ENCODE measurements at regions not wholly inside any gene's neighbourhood (a gene's known extent, or its start where the extent isn't known, plus 50 kb on each side); places are given as distances from the start of the nearest gene placed in this dataset.

DNA sequence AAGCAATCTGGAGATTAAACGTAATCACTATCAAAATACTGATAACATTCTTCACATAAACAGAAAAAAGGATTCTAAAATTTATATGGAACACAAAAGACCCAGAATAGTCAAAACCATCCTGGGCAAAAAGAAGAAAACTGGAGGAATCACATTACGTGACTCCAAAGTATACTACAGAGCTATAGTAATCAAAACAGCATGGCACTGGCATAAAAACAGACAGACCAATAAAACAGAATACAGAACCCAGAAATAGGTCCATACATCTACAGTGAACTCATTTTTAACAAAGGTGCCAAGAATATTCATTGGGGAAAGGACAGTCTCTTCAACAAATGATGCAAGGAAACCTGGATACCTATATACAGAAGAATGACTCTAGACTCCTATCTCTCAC, 621.9 kb upstream of the CCDC54 start:
- no peak for DNase-seq (ENCODE audit: low spot score)

- DNase-seq (ENCODE audit: low spot score), result no peak
Measured at GRCh38 chr3:106756901-106757300, 620.3 kb upstream of the CCDC54 start.

GRCh38 chr3:106758459-106758858, 618.8 kb upstream of the CCDC54 start:
- DNase-seq (ENCODE audit: low spot score), result no peak

GRCh38 chr3:106759731-106760130, 617.5 kb upstream of the CCDC54 start:
- no peak for DNase-seq (ENCODE audit: low spot score)

- DNase-seq (ENCODE audit: low spot score), result no peak
Measured at GRCh38 chr3:106765342-106765741, 611.9 kb upstream of the CCDC54 start.

- DNase-seq (ENCODE audit: low spot score), result no peak
Measured at GRCh38 chr3:106768941-106769480, 608.2 kb upstream of the CCDC54 start.

GRCh38 chr3:106773795-106774194, 603.4 kb upstream of the CCDC54 start:
- no peak for DNase-seq (ENCODE audit: low spot score)

- DNase-seq (ENCODE audit: low spot score), result no peak
Measured at GRCh38 chr3:106783231-106783630, 594.0 kb upstream of the CCDC54 start.

GRCh38 chr3:106789276-106789675, 588.0 kb upstream of the CCDC54 start:
- DNase-seq (ENCODE audit: low spot score), result no peak

- DNase-seq (ENCODE audit: low spot score), result no peak
Measured at GRCh38 chr3:106792716-106793115, 584.5 kb upstream of the CCDC54 start.

DNA sequence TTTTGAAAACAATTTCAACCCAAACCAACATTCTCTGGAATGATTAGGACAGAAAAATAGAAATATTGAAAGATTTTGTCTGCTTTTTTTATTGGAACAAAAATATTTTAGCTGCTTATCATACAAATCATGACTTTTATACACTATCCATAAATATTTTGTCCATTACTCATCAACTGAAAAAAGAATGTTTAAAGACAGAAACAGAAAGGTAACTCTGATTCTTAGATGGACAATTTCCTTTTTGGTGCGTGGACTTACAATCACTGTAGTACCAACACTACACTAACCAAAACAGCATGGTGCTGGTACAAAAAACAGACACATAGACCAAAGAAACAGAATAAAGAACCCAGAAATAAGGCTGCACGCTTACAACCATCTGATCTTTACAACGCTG, 582.8 kb upstream of the CCDC54 start:
- DNase-seq (ENCODE audit: low spot score), result no peak

DNA sequence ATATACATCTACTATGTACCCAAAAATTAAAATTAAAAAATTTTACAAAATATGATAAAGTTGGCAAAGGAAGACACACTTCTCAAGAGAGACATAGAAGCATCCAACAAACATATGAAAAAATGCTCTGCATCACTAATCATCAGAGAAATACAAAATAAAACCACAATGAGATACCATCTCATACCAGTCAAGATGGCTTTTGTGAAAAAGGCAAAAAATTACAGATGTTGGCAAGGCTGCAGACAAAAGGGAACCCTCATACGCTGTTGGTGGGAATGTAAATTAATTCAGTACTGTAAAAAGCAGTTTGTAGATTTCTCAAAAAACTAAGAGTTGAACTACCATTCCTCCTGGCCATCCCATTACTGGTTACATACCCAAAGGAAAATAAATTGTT, 581.7 kb upstream of the CCDC54 start:
- DNase-seq (ENCODE audit: low spot score), result no peak

GRCh38 chr3:106797461-106797860, 579.8 kb upstream of the CCDC54 start:
- no peak for DNase-seq (ENCODE audit: low spot score)

DNA sequence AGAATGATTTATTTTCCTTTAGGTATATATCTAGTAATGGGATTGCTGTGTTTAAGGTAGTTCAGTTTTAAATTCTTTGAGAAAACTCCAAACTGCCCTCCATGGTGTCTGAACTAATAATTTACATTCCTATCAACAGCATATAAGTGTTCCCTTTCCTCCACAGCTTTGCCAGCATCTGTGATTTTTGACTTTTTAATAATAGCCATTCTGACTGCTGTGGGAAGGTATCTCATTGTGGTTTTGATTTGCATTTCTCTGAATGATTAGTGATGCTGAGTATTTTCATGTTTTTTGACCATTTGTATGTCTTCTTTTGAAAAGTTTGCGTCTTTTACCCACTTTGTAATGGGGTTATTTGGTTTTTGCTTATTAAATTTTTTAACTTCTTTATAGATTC, 571.6 kb upstream of the CCDC54 start:
- DNase-seq (ENCODE audit: low spot score), result no peak

GRCh38 chr3:106806964-106807363, 570.3 kb upstream of the CCDC54 start:
- DNase-seq (ENCODE audit: low spot score), result no peak

DNA sequence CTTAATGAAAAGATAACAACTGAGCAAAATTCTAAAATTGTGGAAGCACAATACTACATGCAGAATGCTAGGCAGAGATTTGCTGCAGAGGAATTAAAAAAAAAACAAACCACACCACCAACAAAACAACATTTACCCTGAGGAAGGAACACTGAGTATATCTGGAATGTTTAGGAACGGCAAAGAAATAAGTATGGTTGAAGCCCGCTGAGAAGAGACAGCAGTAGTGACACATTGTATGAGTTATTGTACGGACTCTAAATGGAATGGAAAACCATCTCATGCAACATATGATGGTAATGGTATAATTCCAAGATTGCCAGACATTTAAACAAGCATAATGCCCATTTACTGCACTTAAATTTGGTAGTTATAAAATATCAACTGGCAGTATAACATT, 568.2 kb upstream of the CCDC54 start:
- no peak for DNase-seq (ENCODE audit: low spot score)

DNA sequence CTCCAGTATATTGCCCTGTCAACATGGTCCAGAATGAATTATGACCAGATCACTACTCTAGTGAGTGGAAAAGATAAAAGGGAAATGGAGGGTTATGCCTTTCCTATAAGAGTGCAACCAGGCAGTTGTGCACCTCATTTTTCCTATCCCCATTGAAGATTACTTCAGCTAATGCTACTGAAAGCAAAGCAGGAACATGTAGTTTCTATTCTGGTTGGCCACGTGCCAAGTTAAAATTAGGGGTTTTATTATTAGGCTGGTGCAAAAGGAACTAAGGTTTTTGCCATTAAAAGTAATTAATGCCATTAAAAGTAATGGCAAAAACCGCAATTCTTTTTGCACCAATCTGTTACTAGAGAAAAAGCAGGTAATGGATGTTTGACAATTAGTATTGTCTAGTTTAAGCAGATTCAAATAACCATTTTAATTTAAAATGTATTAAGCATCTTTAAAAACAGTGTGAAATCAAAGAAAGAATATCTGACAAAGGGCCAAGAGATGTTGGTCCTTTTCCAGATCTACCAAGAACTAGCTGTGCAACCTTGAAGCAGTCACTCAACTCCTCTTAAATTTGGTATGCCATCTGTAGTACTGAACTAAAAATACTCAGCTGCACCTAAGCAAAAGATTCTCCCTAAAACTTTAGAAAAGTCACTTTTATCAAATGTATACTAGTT, 567.5 kb upstream of the CCDC54 start:
- no peak for DNase-seq (ENCODE audit: low spot score)

DNA sequence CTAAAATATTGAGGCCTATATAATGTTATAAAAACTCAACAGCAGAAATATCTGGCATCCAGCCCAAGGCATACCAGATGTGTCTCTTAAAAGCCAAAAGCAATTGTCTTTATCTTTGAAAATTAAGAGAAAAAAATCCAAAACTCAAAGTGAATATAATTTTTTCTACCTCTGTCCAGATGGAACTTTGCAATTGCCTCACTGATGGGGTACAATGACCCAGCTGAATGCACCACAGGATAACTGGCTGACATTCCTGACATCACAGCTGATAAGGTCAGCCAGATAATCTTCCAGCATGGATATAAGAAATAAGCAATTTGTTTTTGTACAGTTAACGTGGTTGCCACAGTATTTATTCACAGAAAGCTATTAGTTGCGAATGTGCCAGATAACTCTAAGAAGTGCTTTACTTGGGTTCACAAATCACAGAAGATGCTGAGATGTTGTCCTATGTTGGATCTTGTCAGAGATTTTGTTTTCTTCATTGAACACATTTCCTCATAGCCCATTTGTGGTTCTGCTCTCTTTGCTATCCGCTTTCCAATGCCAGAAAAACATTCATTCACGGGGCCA, 566.9 kb upstream of the CCDC54 start:
- DNase-seq (ENCODE audit: low spot score), result no peak

DNA sequence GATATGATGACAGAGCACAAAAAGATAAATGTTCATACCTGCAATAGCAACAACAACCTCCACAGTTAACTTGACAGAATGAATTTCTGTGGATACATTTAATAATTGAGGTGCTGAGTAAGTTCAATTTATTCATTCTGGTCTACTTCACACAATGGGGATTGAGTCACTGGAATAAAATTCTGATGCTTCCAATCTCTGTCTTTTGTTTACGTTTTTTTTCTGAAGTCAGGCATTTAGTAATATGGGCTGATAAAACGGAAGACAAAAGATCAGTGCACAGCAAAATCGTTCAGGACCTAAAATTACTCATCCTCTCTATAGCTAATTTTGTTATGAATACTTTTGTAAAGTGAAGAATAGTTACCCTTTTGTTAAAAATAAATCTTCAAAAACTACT, 565.9 kb upstream of the CCDC54 start:
- peak; percentile 55 for DNase-seq (ENCODE audit: low spot score)

DNA sequence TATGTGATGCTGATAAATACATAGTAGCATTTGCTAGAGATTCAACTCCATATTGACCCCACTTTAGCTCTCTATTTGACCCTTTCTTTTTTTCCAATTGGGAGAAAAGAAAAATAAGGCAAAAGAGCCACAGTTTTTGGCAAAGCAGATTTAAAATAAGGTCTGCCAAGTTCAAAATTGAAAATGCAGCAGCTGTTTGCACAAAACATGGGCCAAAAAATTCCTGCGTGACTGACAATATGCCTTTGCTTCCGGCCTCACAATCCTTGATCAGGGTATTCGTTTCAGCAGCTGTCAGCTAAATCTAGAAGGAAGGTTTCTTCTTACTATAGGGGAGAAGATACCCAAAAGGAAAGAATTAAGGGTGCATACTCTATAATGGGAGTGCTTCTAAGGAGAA, 563.5 kb upstream of the CCDC54 start:
- no peak for DNase-seq (ENCODE audit: low spot score)

- DNase-seq (ENCODE audit: low spot score), result peak; percentile 35
Measured at GRCh38 chr3:106814231-106814630, 563.0 kb upstream of the CCDC54 start.

DNA sequence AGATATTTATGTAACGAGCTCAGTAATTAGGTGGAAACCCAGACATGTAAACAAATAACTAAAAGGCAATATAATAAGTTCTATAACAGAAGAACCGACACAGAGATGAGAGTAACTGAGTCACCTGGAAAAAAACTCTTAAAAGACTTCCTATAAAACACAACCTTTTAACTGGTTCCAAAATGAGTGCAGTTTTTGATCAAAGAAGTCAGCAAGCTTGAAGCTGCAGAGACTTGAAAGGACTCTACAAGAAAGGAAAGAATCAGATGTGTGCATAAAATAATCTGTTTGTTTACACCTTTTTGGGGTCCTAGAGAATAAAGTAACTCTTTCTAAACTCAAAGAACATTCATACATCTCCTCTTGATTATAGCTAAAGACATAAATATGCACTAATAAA, 560.4 kb upstream of the CCDC54 start:
- no peak for DNase-seq (ENCODE audit: low spot score)

GRCh38 chr3:106817706-106818105, 559.5 kb upstream of the CCDC54 start:
- DNase-seq (ENCODE audit: low spot score), result no peak

GRCh38 chr3:106819440-106819839, 557.8 kb upstream of the CCDC54 start:
- no peak for DNase-seq (ENCODE audit: low spot score)
